ES-I3 (cell line): ENCODE measurements at regions not wholly inside any gene's neighbourhood (a gene's known extent, or its start where the extent isn't known, plus 50 kb on each side); places are given as distances from the start of the nearest gene placed in this dataset.

ENCODE experiments used
- H3K36me3 ChIP-seq: 2 replicates; pipeline ENCODE4 v1.6.1; 2013; ENCODE audit warnings: mild to moderate bottlenecking, low read length, control low read depth, moderate library complexity; ENCODE audit not compliant: insufficient read depth
- H3K4me1 ChIP-seq: 2 replicates; pipeline ENCODE4 v1.6.1; 2013; ENCODE audit warnings: mild to moderate bottlenecking, control low read depth, low read length; ENCODE audit not compliant: insufficient read depth
- H3K9ac ChIP-seq: 2 replicates; pipeline ENCODE4 v1.6.1; 2013; ENCODE audit warnings: low read depth, mild to moderate bottlenecking, low read length, moderate library complexity
- H3K9me3 ChIP-seq: 2 replicates; pipeline ENCODE4 v1.6.1; 2013; ENCODE audit warnings: mild to moderate bottlenecking, low read length, moderate library complexity; ENCODE audit not compliant: control insufficient read depth, insufficient read depth

GRCh38 chr1:79376106-79376505 is 369.6 kb upstream of the ADGRL4 start:
- peaks cover 15% of the 10 kb centered on the region; the same call in 1 of the 2 replicates for H3K4me1 ChIP-seq
- no peaks in the 10 kb centered on the region for H3K36me3 ChIP-seq
- no peaks in the 10 kb centered on the region for H3K9me3 ChIP-seq
- H3K9ac ChIP-seq, result no peak overlapping the region

GRCh38 chr1:79375352-79375751 is 368.8 kb upstream of the ADGRL4 start:
- Histone ChIP-seq H3K9ac (no peak overlapping the region), H3K9me3 (no peaks in the 10 kb centered on the region), H3K36me3 (no peaks in the 10 kb centered on the region), H3K4me1 (peaks cover 15% of the 10 kb centered on the region; the same call in 1 of the 2 replicates)

- peaks cover 15% of the 10 kb centered on the region; the same call in 1 of the 2 replicates for H3K4me1 ChIP-seq
- no peaks in the 10 kb centered on the region for H3K36me3 ChIP-seq
- H3K9me3 ChIP-seq, result no peaks in the 10 kb centered on the region
- H3K9ac ChIP-seq, result no peak overlapping the region
Observed at GRCh38 chr1:79374397-79374796, 367.9 kb upstream of the ADGRL4 start.

DNA sequence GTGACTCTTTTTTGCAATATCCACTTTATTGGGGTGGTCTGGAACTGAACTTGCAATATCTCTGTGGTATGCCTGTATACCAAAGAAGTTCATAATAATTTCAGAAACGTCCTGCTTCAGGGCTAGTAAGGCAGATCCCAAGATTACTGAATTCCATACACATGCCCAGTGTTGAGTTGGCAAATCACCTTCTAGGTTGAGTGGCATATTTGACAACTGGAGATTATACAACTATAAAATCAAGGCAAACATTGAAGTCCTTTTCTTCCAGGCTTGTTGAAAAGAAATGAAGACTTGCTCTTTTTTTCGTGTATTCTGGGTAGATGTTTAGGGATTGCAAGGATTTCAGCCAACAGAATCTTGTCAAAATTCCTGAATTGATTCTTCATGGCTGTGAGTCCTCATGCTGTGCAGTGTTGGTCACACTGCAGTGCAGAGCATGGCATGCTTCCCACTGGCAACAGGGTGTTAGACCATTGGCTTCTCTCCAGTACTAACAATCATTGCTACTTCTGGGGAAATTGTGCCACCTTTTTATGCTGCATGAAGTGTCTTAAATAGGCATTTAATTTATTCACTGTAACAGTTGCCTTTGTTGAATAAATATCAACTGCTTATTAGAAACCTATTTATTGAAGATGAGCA is 367.1 kb upstream of the ADGRL4 start:
- H3K9ac ChIP-seq, result no peak overlapping the region
- no peaks in the 10 kb centered on the region for H3K36me3 ChIP-seq
- no peaks in the 10 kb centered on the region for H3K9me3 ChIP-seq
- H3K4me1 ChIP-seq, result peaks cover 15% of the 10 kb centered on the region; the same call in 1 of the 2 replicates

DNA sequence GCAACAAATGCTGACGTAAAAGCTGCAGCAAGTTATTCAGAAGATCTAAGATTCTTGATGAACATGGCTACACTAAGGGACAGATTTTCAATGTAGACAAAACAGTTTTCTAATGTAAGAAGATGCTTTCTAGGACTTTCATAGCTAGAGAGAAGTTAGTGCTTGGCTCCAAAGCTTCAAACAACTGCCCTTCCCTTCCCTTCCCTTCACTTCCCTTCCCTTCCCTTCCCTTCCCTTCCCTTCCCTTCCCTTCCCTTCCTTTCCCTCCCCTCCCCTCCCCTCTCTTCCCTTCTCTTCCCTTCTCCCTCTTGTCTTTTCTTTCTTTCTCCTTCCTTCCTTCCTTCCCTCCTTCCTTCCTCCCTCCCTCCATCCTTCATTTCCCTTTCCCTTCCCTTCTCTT is 365.3 kb upstream of the ADGRL4 start:
- no peaks in the 10 kb centered on the region for H3K36me3 ChIP-seq
- H3K9me3 ChIP-seq, result no peaks in the 10 kb centered on the region
- peaks cover 14% of the 10 kb centered on the region; the same call in 1 of the 2 replicates for H3K4me1 ChIP-seq
- no peak overlapping the region for H3K9ac ChIP-seq

- Histone ChIP-seq H3K36me3 (no peaks in the 10 kb centered on the region), H3K9ac (no peak overlapping the region), H3K9me3 (no peaks in the 10 kb centered on the region), H3K4me1 (0 out of 2 replicates have a peak, but pooled peaks cover 3% of the 10 kb centered on the region)
Observed at GRCh38 chr1:79369091-79369490, 362.6 kb upstream of the ADGRL4 start.

- H3K4me1 ChIP-seq, result 0 out of 2 replicates have a peak, but pooled peaks cover 3% of the 10 kb centered on the region
- H3K36me3 ChIP-seq, result no peaks in the 10 kb centered on the region
- H3K9me3 ChIP-seq, result no peaks in the 10 kb centered on the region
- H3K9ac ChIP-seq, result no peak overlapping the region
Observed at GRCh38 chr1:79364896-79365295, 358.4 kb upstream of the ADGRL4 start.

DNA sequence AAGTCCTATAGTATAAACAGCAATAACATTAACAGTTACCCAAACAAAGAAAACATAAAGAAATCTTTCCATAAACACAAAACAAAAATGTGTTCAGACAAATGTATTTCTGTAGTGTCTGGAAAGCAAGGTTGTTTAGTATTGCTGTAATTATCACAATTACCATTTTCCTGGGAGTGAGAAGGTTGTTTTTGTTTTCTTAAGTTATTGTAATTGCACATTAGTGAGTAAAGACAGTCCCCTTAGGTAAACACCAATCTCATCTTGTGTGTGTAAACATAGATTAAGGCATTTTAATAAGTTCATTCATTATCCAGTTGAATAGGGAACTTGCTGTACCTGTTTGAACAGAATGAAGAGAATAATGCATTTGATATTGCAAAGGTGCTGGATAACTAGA is 356.9 kb upstream of the ADGRL4 start:
- Histone ChIP-seq H3K9ac (no peak overlapping the region), H3K36me3 (no peaks in the 10 kb centered on the region), H3K4me1 (0 out of 2 replicates have a peak, but pooled peaks cover 3% of the 10 kb centered on the region), H3K9me3 (no peaks in the 10 kb centered on the region)

DNA sequence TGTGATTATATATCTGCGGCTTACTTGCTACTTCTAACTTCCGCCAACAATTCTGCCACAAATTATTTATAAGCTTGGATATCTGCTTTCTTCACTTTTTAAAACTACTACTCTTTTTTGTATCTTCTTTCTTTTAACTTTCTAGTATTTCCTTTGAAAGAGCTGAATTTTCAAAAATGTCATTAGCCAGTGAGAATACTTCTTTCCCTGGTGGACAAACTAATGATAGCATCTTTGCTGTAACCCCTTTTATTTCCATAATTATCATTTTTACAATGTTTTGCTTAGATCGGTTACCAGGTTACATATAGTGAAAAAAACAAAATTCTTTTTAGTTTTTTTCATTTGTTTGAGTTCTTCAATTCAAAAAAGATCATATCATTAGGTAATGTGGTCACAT is 355.9 kb upstream of the ADGRL4 start:
- Histone ChIP-seq H3K9me3 (no peaks in the 10 kb centered on the region), H3K4me1 (0 out of 2 replicates have a peak, but pooled peaks cover 3% of the 10 kb centered on the region), H3K9ac (no peak overlapping the region), H3K36me3 (no peaks in the 10 kb centered on the region)

- Histone ChIP-seq H3K9me3 (no peaks in the 10 kb centered on the region), H3K4me1 (no peaks in the 10 kb centered on the region), H3K36me3 (no peaks in the 10 kb centered on the region), H3K9ac (no peak overlapping the region)
Observed at GRCh38 chr1:79355090-79355489, 348.6 kb upstream of the ADGRL4 start.

GRCh38 chr1:79353224-79353623 is 346.7 kb upstream of the ADGRL4 start:
- Histone ChIP-seq H3K9me3 (no peaks in the 10 kb centered on the region), H3K4me1 (no peaks in the 10 kb centered on the region), H3K9ac (no peak overlapping the region), H3K36me3 (no peaks in the 10 kb centered on the region)

GRCh38 chr1:79326875-79327274 is 320.3 kb upstream of the ADGRL4 start:
- Histone ChIP-seq H3K36me3 (no peaks in the 10 kb centered on the region), H3K9ac (no peak overlapping the region), H3K4me1 (peaks cover 2% of the 10 kb centered on the region; the same call in 1 of the 2 replicates), H3K9me3 (peaks cover 5% of the 10 kb centered on the region)

- H3K36me3 ChIP-seq, result no peaks in the 10 kb centered on the region
- peaks cover 5% of the 10 kb centered on the region for H3K9me3 ChIP-seq
- H3K4me1 ChIP-seq, result no peaks in the 10 kb centered on the region
- H3K9ac ChIP-seq, result no peak overlapping the region
Observed at GRCh38 chr1:79325705-79326104, 319.2 kb upstream of the ADGRL4 start.

DNA sequence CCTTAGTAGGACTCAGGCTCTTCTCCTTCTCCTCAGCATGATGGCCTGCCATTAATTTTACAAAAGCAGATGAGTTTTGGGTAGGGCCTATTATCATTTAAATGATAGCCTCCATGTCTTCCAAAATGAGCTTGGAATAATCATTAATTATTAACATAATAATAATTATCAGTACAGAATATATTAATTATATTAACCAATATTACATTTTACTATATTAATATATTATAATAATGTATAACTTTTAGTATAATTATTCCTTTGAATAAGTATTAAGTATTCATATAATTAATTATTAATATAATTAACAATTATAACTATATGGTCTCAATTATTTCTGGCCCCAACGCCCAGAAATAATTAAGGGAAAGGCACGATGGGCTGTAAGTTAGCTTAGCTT is 318.6 kb upstream of the ADGRL4 start:
- peaks cover 5% of the 10 kb centered on the region for H3K9me3 ChIP-seq
- no peaks in the 10 kb centered on the region for H3K4me1 ChIP-seq
- H3K9ac ChIP-seq, result no peak overlapping the region
- no peaks in the 10 kb centered on the region for H3K36me3 ChIP-seq

- peaks cover 5% of the 10 kb centered on the region for H3K9me3 ChIP-seq
- H3K4me1 ChIP-seq, result no peaks in the 10 kb centered on the region
- H3K9ac ChIP-seq, result no peak overlapping the region
- H3K36me3 ChIP-seq, result no peaks in the 10 kb centered on the region
Observed at GRCh38 chr1:79323239-79324025, 316.9 kb upstream of the ADGRL4 start.
